ENCODE measurements at regions not wholly inside any gene's neighbourhood (a gene's known extent, or its start where the extent isn't known, plus 50 kb on each side); places are given as distances from the start of the nearest gene placed in this dataset.

DNA sequence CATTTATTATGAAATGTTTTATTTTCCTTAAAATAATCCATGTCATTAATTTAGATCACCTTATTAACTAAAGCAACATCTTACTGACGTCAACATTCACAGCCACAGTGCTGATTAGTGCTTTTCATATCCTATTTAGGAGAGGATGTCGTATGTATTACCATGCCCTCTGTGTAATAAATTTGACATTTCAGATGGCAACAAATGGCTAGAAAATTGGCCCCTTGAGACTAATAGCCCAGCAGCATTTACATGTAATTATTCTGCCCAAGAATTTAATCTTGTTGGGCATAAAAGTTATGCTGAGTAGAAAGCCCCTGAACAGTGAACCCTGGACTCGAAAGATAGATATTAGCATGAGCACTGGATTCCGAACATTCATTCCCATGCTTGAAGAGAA lies 391.2 kb downstream of the PRELID2 start:
- TF ChIP-seq, protein P1, sequence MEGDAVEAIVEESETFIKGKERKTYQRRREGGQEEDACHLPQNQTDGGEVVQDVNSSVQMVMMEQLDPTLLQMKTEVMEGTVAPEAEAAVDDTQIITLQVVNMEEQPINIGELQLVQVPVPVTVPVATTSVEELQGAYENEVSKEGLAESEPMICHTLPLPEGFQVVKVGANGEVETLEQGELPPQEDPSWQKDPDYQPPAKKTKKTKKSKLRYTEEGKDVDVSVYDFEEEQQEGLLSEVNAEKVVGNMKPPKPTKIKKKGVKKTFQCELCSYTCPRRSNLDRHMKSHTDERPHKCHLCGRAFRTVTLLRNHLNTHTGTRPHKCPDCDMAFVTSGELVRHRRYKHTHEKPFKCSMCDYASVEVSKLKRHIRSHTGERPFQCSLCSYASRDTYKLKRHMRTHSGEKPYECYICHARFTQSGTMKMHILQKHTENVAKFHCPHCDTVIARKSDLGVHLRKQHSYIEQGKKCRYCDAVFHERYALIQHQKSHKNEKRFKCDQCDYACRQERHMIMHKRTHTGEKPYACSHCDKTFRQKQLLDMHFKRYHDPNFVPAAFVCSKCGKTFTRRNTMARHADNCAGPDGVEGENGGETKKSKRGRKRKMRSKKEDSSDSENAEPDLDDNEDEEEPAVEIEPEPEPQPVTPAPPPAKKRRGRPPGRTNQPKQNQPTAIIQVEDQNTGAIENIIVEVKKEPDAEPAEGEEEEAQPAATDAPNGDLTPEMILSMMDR (IDR thresholded peaks at IDR 0.05) = no peak
- no peak for TF ChIP-seq POLR2A (IDR thresholded peaks at IDR 0.05)
